SK-N-SH (cell line): ENCODE measurements at regions not wholly inside any gene's neighbourhood (a gene's known extent, or its start where the extent isn't known, plus 50 kb on each side); places are given as distances from the start of the nearest gene placed in this dataset.

ENCODE experiments used
- CTCF ChIA-PET: fragments of 300-600, 350-600 bp; formaldehyde crosslinking; extraction: SDS; loops from one replicate; lab custom pipeline; 2021; lab: Yijun Ruan, JAX
- POLR2A ChIA-PET: fragments of 350-600 bp; sonication (Branson Sonifier 250); formaldehyde crosslinking; extraction: SDS; loops from one replicate; lab custom pipeline; 2020; ENCODE audit warnings: antibody characterized with exemption, inconsistent platforms; lab: Yijun Ruan, JAX
- DNase-seq: peaks from one replicate; pipeline ENCODE4 v3.0.0; 2012
- H2AFZ ChIP-seq: fragments of 200-600 bp; sonication (generic); 2 replicates; pipeline ENCODE4 v1.8.1; 2016; ENCODE audit warnings: antibody characterized with exemption, mild to moderate bottlenecking, low read depth
- H3F3A ChIP-seq: fragments of 200-600 bp; sonication (generic); replicated peaks from 2 replicates; pipeline ENCODE3; 2016; ENCODE audit warnings: antibody characterized with exemption, mild to moderate bottlenecking; ENCODE audit not compliant: insufficient read depth
- H3K27ac ChIP-seq, 2 experiments: fragments of 200-500 bp in 1 of 2; fragments of 200-600 bp in 1 of 2; sonication (Bioruptor generic) in 1 of 2; sonication (generic), shearing (Covaris generic) in 1 of 2; 2 replicates each; pipeline versions ENCODE4 v1.5.1 to v1.6.1; 2014 to 2016; ENCODE audit warnings: low read depth in 2 of 2, inconsistent platforms in 1 of 2, low read length in 1 of 2, mild to moderate bottlenecking in 1 of 2, mixed read lengths in 1 of 2
- H3K27me3 ChIP-seq: fragments of 200-600 bp; sonication (generic), shearing (Covaris generic); 2 replicates; pipeline ENCODE4 v1.6.1; 2016; ENCODE audit warnings: mixed run types; ENCODE audit not compliant: insufficient read depth
- H3K36me3 ChIP-seq, 2 experiments: fragments of 200-500 bp in 1 of 2; fragments of 200-600 bp in 1 of 2; sonication (Bioruptor generic) in 1 of 2; sonication (generic) in 1 of 2; replicated peaks in 1 of 2; 2 replicates each; pipeline versions ENCODE3 to v1.5.1; 2014 to 2016; ENCODE audit warnings: low read length in 1 of 2, mild to moderate bottlenecking in 1 of 2; ENCODE audit not compliant: insufficient read depth in 2 of 2, control insufficient read depth in 1 of 2
- H3K4me1 ChIP-seq, 2 experiments: fragments of 200-500 bp in 1 of 2; fragments of 200-600 bp in 1 of 2; sonication (Bioruptor generic) in 1 of 2; sonication (generic), shearing (Covaris generic) in 1 of 2; 2 replicates each; pipeline versions ENCODE4 v1.5.1 to v1.6.1; 2014 to 2016; ENCODE audit warnings: low read depth in 1 of 2, low read length in 1 of 2, mixed run types in 1 of 2; ENCODE audit not compliant: insufficient read depth in 2 of 2, control insufficient read depth in 1 of 2
- H3K4me2 ChIP-seq: fragments of 200-600 bp; sonication (generic), shearing (Covaris generic); 2 replicates; pipeline ENCODE4 v1.6.1; 2017; ENCODE audit warnings: mixed run types
- H3K4me3 ChIP-seq, 2 experiments: fragments of 200-500 bp in 1 of 2; fragments of 200-600 bp in 1 of 2; sonication (Bioruptor generic) in 1 of 2; sonication (generic), shearing (Covaris generic) in 1 of 2; 2 replicates each; pipeline versions ENCODE4 v1.5.1 to v1.8.1; 2014 to 2016; ENCODE audit warnings: low read depth in 2 of 2, inconsistent platforms in 1 of 2, low read length in 1 of 2, mild to moderate bottlenecking in 1 of 2, mixed read lengths in 1 of 2, moderate library complexity in 1 of 2
- H3K79me2 ChIP-seq: fragments of 200-600 bp; sonication (generic); 2 replicates; pipeline ENCODE4 v1.8.1; 2017; ENCODE audit warnings: mild to moderate bottlenecking; ENCODE audit not compliant: insufficient read depth
- H3K9ac ChIP-seq: fragments of 200-600 bp; sonication (generic); 2 replicates; pipeline ENCODE4 v1.6.1; 2017; ENCODE audit warnings: mixed run types
- H3K9me2 ChIP-seq: fragments of 200-600 bp; sonication (generic); 2 replicates; pipeline ENCODE4 v1.6.1; 2017; ENCODE audit warnings: mixed run types
- H3K9me3 ChIP-seq: fragments of 200-600 bp; sonication (generic); 2 replicates; pipeline ENCODE4 v1.6.1; 2017; ENCODE audit warnings: mixed run types, mild to moderate bottlenecking, moderate library complexity
- H4K20me1 ChIP-seq: fragments of 200-600 bp; sonication (generic); 2 replicates; pipeline ENCODE4 v1.6.1; 2017; ENCODE audit warnings: mild to moderate bottlenecking, mixed run types; ENCODE audit not compliant: insufficient read depth
- FOSL2 ChIP-seq: IDR thresholded peaks from 2 replicates; pipeline ENCODE4 v1.4.0; 2012; ENCODE audit warnings: low read depth, mild to moderate bottlenecking, moderate library complexity, borderline replicate concordance
- FOXM1 ChIP-seq: IDR thresholded peaks from 2 replicates; pipeline ENCODE4 v1.4.0; 2012; ENCODE audit warnings: low read depth, mild to moderate bottlenecking
- JUND ChIP-seq: IDR thresholded peaks from 2 replicates; pipeline ENCODE4 v1.4.0; 2012
- MEF2A ChIP-seq: IDR thresholded peaks from 2 replicates; pipeline ENCODE4 v1.4.0; 2012; ENCODE audit warnings: low read depth, borderline replicate concordance
- RAD21 ChIP-seq: IDR thresholded peaks from 2 replicates; pipeline ENCODE4 v1.6.1; 2012; ENCODE audit warnings: mild to moderate bottlenecking, low read length
- TCF12 ChIP-seq: IDR thresholded peaks from 2 replicates; pipeline ENCODE4 v1.4.0; 2012
- YY1 ChIP-seq: IDR thresholded peaks from 2 replicates; pipeline ENCODE4 v1.4.0; 2012; ENCODE audit warnings: low read depth, mild to moderate bottlenecking
- WGBS: methylation state at CpG from one replicate; pipeline ENCODE4 v1.1.6; 2017; ENCODE audit warnings: low lambda C conversion rate; 5-methylcytosine and 5-hydroxymethylcytosine counted together
- TF ChIP-seq, protein P1 (sequence below): IDR thresholded peaks from 2 replicates; pipeline ENCODE4 v1.6.1; 2012; ENCODE audit warnings: mild to moderate bottlenecking, low read depth, low read length, moderate library complexity
- TF ChIP-seq, protein P2 (sequence below): IDR thresholded peaks from 2 replicates; pipeline ENCODE4 v1.4.0; 2012; ENCODE audit warnings: low read depth, borderline replicate concordance
- TF ChIP-seq, protein P3 (sequence below): fragments of 150-350 bp; IDR thresholded peaks from 2 replicates; pipeline ENCODE4 v1.6.1; 2017; ENCODE audit warnings: antibody characterized with exemption, low read length, low read depth, borderline replicate concordance

DNA sequence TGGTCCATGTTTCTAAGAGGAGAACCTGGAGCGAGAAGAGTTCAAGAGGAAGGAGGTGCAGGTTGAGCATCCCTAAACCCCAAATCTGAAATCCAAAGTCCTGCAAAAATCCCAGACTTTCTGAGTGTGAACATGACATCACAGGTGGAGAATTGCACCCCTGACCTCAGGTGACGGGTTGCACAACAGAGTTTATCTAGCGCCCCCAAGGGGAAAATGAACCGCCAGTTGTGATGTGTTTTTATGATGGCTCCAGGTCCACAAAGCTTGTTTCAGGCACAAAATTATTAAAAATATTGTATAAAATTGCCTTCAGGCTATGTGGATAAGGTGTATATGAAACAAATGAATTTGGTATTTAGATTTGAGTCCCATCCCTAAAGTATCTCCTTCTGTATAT, 420.0 kb downstream of the GABRB3 start (continued):
- TF ChIP-seq, protein P1, sequence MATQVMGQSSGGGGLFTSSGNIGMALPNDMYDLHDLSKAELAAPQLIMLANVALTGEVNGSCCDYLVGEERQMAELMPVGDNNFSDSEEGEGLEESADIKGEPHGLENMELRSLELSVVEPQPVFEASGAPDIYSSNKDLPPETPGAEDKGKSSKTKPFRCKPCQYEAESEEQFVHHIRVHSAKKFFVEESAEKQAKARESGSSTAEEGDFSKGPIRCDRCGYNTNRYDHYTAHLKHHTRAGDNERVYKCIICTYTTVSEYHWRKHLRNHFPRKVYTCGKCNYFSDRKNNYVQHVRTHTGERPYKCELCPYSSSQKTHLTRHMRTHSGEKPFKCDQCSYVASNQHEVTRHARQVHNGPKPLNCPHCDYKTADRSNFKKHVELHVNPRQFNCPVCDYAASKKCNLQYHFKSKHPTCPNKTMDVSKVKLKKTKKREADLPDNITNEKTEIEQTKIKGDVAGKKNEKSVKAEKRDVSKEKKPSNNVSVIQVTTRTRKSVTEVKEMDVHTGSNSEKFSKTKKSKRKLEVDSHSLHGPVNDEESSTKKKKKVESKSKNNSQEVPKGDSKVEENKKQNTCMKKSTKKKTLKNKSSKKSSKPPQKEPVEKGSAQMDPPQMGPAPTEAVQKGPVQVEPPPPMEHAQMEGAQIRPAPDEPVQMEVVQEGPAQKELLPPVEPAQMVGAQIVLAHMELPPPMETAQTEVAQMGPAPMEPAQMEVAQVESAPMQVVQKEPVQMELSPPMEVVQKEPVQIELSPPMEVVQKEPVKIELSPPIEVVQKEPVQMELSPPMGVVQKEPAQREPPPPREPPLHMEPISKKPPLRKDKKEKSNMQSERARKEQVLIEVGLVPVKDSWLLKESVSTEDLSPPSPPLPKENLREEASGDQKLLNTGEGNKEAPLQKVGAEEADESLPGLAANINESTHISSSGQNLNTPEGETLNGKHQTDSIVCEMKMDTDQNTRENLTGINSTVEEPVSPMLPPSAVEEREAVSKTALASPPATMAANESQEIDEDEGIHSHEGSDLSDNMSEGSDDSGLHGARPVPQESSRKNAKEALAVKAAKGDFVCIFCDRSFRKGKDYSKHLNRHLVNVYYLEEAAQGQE = no peak
- TF ChIP-seq, protein P2, sequence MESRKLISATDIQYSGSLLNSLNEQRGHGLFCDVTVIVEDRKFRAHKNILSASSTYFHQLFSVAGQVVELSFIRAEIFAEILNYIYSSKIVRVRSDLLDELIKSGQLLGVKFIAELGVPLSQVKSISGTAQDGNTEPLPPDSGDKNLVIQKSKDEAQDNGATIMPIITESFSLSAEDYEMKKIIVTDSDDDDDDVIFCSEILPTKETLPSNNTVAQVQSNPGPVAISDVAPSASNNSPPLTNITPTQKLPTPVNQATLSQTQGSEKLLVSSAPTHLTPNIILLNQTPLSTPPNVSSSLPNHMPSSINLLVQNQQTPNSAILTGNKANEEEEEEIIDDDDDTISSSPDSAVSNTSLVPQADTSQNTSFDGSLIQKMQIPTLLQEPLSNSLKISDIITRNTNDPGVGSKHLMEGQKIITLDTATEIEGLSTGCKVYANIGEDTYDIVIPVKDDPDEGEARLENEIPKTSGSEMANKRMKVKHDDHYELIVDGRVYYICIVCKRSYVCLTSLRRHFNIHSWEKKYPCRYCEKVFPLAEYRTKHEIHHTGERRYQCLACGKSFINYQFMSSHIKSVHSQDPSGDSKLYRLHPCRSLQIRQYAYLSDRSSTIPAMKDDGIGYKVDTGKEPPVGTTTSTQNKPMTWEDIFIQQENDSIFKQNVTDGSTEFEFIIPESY = no peak
- TF ChIP-seq FOXM1 = no peak
- TF ChIP-seq, protein P3, sequence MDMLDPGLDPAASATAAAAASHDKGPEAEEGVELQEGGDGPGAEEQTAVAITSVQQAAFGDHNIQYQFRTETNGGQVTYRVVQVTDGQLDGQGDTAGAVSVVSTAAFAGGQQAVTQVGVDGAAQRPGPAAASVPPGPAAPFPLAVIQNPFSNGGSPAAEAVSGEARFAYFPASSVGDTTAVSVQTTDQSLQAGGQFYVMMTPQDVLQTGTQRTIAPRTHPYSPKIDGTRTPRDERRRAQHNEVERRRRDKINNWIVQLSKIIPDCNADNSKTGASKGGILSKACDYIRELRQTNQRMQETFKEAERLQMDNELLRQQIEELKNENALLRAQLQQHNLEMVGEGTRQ = no peak
- no peak for TF ChIP-seq MEF2A
- TF ChIP-seq RAD21 = no peak

DNA sequence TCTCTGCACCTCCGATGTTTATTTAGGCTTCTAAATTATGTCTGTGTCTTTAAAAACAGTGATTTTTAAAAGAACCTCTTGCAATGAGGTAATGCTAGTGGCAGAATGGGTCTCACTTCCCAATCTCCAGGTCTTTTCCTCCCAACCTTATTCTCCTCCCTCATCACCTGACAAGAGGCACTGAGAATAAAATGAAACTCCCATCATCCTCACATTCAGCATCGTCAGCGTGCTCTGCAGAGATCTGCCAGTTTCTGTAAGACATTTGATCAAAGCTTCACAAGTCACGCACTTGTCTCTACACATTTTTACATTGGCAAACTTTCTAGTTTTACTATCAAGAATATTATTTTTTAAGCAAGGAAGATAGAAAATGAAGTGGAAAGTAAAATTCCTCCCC, 420.5 kb downstream of the GABRB3 start:
- ChIA-PET POLR2A (no interaction called here), CTCF (no interaction called here)
- H3K36me3 ChIP-seq = no peaks in the 10 kb centered on the region
- no peaks in the 10 kb centered on the region for H4K20me1 ChIP-seq
- no peak overlapping the region for H3K4me3 ChIP-seq
- H3K9me2 ChIP-seq = no peaks in the 10 kb centered on the region
- no peaks in the 10 kb centered on the region for H3K4me1 ChIP-seq
- WGBS = 32% methylated on average over 4 of the region's 4 CpGs
- H3K4me2 ChIP-seq = no peak overlapping the region
- no peak for DNase-seq
- no peaks in the 10 kb centered on the region for H3K27me3 ChIP-seq
- no peak overlapping the region for H3K27ac ChIP-seq
- 0 out of 2 replicates have a peak, but pooled peaks cover 6% of the 10 kb centered on the region for H3K9me3 ChIP-seq
- H2AFZ ChIP-seq = no peak overlapping the region
- TF ChIP-seq YY1 (no peak), TCF12 (no peak), JUND (no peak), FOSL2 (no peak), RAD21 (no peak)
- TF ChIP-seq, protein P2 = no peak
- TF ChIP-seq, all 33 proteins: peak for 0
- Histone ChIP-seq H3F3A (no peaks in the 10 kb centered on the region), H3K9ac (no peak overlapping the region), H3K79me2 (no peaks in the 10 kb centered on the region)
